ENCODE measurements at regions not wholly inside any gene's neighbourhood (a gene's known extent, or its start where the extent isn't known, plus 50 kb on each side); places are given as distances from the start of the nearest gene placed in this dataset.

DNA sequence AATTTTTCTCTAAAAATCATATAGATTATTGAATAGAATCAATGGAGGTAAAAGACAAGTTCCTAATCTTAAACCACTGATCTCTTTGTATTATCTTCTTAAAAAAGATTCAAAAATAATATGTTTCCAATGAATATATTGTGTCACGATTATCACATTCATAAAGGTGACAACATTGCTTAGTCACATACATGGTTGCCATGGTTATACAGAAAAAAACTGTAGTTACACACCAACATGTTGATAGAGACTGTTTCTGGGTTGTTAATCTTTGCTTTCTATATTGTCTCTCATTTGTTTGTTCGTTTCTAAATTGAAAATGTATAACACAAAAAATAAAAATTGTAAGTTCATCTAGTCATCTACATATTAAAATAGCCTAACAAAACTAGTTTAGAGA is 376.0 kb upstream of the ALCAM start:
- no peak for DNase-seq

DNA sequence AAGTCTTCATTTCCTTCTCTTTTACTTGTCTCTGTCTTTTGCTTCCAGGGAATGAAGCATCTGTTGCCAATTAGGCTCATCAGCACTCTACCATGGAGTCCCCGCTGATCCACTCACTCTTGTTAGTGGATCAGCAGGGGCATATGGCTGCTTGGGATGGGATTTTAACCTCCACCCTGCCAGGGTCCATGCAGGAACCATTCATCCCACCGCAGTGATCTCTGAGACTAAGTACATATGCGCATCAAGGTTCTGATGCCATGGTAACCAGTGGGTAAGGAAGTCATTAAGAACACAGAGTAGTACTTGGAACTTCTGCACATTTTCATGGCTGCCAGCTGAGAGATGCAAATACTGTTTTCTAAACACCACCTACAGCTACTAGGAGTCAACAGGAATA is 374.0 kb upstream of the ALCAM start:
- no peak for DNase-seq

DNA sequence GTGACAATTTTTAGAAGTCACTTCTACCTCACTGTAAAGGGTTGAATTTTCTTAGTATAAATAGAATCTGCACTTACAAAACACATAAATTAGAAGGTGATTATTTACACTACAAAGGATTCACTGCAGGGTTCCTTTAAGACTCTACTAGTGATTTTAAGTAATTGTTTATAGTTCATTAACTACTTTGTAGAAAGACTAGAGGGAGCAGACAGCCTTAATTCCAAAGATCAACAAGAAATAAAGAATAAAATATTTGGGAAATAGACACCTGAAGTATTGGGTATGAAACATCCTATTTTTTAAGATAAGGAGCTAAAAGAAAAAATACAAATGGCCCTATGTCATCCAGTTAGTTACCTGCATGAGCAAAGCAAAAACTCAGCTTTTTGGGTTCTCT is 360.5 kb upstream of the ALCAM start:
- no peak for DNase-seq

DNA sequence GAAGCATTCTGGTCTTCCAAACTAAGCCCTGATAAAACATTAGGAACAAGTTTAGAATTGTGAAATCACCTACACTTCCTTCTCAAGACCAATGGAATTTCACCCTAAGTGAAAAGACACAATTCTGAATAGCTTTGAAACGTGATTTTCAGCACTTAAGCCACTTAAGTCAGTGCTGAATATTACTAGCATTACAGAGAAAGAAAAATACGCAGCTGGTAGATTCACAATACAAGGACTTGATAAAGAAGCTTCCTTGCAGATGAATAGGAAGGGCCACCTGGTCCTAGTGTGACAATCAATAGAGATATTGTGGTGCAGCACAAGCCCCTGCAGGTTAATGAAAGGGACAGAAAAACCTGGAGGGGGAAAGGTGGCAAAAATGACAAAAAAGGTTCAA is 353.1 kb upstream of the ALCAM start:
- DNase-seq: no peak

DNA sequence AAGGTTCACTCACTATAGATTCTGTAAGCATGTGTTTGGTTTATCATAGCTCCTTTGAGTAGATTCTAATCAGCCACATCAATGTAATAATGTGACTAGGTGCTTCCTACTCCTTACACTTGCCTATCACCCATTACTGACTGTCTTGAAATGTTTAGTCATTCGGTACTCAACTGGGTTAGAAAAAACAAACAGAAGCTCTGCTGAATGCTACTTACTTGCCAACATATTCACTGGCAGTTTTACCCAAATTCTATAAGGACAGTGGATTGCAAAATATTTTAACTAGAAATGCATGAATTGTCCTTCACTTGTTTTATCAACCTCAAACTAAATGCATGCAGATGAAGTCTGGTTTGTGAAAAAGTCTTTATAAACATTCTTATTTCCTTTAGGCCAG is 352.1 kb upstream of the ALCAM start:
- DNase-seq: no peak

DNA sequence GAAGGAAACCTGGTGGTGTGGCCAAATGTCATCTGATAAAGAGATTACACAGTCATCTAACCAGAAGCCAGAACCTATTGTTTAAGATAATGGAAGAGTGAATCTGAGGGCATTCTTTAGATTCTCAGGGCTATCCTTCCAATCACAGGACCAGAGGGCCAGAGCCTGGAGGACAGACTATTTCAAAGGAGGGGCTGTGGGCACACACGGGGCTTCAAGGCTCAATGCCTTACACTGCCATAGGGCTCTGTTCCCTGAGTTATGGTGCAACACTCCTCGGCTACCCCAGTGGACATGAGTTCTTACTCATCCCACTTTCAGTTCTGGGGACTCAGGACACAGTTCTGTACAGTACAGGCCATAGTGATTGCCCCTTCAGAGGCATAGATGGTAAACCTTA is 343.9 kb upstream of the ALCAM start:
- DNase-seq: no peak

DNA sequence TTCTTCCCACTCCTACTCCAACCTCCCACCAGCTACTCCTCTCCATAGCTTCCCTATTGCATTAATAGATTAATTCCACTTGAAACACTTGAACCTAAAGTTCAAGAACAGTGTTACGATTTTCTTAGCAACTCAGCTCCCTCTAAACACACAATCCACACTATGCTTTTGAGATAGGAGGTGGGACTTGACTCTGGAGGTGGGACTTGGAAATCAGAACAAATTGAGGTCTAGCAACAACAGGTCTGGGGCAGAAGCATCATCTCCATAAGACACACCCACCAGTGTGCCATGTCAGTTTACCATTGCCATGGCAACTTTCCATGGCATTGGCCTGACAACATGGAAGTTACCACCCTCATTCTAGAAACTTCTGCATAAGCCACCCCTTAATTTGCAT is 336.5 kb upstream of the ALCAM start:
- DNase-seq: no peak

DNA sequence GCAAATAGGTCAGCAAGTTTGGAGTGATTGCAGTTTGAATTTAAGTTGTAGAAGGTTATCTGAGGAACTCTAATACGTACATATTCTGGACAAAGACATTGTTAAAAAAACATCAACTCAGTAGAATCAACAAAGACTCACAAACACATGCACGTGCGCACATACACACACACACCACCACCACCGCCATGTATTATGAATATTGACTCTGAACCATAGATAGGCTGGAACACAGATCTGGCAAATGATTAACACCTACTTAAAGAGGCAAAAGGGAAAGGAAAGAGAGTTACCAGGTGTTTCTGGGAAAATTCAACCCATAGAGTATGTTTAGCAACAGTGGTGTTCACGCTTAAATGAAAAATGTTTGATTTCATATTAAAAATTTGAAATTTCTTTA is 334.2 kb upstream of the ALCAM start:
- no peak for DNase-seq

DNA sequence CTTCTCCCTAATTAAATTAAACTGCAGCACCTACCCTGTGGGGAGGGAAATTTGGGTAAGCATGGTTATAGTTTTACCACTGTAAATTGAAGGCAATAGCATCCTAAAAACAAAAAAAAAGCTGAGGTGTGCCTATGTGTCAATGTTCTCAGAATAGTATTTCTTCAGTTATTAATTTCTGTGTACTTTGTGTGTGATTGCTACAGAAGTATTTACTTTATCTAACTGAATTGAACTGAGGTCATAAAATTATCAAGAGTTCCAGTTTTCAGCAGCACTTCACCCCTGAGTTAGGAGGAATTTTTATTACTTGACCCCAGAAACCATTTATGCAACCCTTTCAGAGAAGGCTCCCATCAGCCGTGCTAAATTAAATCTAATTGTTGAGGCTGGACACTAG is 333.6 kb upstream of the ALCAM start:
- DNase-seq: no peak

DNA sequence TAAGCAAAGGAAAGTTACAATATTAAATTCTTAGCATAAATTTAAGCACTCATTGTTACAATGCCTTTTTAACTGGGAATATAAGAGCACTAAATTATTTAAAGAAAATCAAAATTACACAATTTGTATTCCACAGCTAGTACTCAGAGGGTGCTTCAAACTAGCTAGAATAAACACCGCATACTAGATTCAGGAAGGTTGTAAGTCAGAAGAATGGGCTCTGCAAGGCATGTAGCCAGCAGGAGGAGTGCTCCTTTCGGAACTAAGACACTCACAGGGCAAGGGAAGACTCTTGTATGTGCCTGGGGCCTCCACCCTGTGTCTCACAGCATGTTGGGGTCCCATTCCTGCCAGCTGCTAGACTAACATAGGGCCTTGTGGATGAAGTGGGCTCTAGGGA is 327.7 kb upstream of the ALCAM start:
- DNase-seq: no peak

DNA sequence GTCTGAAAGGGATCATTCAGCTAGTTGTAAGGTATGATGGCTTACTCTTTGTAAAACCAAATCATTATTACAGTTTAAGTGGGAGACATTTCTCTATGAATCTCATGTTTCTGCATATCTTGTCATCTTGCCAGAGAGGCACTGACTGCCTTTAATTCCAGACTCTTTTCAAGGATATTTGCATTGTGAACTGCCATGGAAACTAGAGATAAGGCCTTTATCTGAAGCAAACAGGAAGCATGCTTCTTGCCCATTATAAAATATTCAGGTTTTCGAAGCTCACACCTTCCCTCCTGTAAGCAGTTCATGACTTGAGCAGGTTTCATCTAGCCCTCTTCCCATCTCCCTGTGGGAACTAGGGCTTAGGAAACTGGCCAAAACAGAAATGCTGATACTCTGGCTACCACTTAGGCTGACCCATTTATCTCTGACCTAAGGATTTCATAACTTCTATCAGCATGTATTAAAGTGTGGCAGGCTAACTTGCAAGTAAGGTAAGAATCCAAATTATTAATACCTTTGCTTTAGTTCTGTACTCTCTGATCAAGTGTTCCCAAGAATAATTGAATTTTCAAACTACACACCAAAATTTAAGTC is 326.6 kb upstream of the ALCAM start:
- no peak for DNase-seq

DNA sequence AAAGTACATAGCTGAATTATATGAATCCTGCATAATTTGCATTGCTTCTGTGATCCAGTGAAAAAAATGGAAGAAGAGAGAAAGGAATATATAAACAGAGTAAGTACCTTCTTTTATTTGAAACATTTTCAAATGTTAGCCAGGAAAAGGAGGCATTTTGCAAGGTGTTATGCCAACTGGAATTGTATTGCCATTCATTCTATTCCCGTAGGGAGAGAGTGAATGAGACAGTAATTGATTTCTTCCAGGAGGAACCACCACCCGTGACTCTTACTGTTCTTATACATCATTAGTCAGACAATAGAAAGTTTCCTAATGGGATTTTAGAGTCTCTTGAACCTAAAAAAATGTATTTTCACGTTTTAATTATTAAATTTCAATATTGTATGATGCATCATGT is 324.1 kb upstream of the ALCAM start:
- no peak for DNase-seq

DNA sequence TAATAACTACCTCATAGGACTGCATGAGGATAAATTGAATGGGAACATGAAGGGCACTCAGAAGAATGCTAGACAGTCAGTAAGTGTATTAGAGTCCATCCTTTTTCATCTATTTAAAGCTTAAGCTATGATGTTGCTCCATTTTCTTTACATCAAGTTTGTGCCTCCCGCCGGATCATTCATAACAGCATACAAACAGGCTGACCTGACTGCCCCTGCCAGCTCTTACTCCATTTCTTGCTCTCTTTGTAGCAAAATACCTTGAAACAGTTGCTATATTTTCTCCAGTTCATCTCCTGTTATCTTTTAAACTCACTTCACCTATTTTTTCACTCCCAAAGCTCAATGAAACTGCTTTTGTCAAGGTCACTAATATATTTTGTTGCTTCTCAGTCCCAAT is 315.6 kb upstream of the ALCAM start:
- no peak for DNase-seq

DNA sequence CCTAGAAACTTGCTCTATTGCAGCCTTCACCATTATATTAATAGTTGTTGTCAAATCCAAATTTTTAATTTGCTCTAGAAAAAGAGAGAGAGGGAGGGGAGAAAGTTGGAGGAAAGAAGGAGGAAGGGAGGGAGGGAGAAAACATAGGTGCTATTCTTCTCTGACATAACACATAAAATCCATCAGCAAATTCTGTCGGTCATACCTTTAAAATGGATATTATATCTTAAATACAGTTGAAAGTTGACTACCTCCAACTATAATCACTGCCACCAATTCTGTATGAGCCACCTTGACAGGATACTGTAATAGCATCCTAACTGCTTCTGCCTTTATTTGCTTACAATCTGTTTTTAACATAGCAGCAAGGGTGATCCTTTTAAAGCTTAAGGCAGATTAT is 314.7 kb upstream of the ALCAM start:
- DNase-seq: no peak

DNA sequence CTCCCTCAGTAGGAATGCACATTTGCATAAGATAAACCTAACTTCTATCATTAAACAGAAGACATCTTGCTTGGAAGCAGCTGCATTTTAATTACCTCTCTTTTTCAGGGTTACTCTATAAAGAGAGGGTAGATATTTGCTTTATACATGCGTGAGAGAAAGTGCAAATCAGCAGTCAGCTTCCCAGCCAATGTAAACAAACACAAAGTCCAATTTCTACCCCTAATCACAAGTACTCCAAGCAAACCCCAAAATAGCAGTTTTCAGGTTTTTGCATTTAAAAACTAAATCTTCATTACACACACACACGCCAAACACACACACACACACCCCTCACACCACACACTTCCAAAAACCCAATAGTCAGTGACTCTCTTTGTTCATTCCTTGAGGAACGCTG is 303.9 kb upstream of the ALCAM start:
- DNase-seq: no peak

DNA sequence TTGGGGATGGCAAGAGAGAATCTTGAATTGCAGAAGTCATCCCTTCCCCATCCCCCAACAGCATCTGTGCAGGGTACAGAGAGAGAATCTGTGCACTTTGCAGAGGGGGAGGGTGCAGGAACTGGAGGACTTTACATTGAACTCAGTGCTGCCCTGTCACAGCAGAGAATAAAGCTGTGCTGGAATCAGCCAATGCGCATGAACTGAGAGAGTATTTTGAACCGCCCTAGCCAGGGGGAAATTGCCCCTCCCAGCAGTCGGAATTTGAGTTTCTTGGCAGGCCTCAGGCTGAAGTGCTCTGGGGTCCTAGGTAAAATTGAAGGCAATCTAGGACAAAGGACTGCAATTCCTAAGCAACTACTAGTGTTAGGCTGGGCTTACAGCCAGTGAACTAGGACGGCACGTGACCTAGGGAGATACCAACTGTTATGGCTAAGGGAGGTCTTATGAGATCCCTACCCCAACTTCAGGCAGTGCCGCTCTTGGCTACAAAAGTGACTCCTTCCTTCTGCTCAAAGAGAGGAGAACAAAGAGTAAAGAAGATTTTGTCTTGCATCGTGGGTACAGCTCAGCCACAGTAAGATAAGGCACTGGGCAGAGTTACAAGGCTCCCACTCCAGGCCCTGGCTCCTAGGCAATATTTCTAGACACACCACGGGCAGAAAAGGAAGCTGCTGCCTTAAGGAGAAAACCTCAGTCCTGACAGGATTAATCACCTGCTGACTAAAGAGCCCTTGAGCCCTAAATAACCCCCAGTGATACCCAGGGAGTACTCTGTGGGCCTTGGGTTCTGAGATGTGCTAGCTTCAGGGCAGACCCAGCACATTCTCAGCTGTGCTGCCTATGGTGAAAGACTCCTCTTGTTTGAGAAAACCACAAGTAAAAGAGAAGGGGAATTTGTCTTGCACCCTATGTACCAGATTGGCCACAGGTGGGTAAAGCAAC is 300.5 kb upstream of the ALCAM start:
- no peak for DNase-seq

DNA sequence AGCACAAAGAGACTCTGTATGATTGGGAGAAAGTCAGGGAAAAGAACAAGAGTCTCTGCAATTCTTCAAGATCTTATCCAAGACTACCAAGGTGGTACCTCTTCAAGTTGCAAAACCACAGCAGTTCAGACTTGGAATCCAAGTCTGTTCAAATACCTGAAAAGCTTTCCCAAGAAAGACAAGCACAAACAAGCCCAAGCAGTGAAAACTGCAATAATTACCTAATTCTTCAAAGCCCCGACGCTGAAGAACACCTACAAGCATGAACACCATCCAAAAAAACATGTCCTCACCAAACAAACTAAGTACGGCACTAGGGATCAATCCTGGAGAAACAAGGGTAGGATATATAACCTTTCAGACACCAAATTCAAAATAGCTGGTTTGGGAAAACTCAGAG is 299.3 kb upstream of the ALCAM start:
- no peak for DNase-seq

DNA sequence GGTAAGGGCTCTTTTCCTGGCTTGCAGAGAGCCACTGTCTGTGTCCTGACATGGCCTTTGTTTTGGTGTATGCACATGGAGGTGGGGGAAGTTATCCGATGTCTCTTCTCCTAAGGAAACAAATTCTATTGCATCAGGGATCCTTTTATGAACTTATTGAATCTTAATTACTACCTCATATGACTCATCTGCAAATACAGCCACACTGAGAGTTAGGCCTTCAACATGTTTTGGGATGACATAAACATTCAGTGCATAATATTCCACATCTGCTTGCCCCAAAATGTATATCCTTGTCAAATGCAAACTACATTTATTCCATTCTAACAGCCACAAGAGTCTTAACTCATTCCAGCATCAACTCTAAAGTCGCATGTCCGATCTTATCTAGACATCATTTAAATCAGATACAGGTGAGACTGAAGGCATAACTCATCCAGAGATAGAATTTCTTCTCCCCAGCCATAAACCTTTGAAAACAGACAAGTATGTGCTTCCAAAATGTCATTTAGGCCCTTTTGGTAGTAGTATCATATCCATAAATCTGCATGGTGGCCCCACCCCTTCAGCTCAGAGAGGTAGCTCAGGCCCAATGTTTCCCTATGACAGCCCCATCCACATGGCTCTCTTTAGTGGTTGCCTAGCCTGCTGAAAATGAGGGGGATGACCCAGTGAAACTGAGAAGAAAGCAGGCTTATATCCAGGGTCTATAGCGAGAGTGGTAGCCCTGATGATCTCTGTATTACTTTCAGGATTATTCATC is 289.5 kb upstream of the ALCAM start:
- no peak for DNase-seq

DNA sequence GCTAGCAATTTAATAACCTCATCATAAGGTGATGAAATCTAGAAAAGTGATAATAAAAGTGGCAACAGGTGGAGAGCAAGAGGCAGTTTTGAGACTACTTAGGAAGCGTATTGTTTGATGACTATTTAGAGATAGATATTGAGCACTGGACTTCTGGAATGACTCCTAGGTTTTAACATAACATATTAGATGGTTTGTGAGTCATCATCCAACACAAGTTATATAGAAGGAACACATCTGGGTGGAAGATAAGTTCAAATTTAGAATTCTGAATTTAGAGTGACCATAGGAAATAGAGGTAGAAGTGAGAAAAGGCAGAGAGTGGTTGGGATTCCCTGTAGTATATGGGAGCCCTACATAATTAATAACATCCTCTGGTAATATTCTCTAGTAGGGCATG is 282.8 kb upstream of the ALCAM start:
- DNase-seq: no peak

DNA sequence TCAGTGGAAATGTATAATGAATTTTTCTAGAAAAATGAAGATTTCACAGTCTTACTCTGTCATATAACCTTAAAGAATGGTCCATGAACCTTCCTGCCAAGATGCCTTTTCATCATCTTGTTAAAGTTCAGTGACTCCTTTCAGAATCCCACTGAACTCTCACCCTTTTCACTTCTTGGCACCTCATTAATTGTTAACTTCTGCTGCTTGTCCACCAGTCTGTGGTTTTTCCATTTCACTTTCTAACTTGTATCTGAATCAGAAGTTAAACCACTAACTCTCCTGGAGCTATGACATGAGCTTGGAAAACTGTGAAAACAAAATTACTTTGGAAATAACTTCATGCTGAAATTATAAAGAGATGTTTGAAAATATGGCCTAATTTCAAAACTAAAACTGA is 281.2 kb upstream of the ALCAM start:
- DNase-seq: no peak

DNA sequence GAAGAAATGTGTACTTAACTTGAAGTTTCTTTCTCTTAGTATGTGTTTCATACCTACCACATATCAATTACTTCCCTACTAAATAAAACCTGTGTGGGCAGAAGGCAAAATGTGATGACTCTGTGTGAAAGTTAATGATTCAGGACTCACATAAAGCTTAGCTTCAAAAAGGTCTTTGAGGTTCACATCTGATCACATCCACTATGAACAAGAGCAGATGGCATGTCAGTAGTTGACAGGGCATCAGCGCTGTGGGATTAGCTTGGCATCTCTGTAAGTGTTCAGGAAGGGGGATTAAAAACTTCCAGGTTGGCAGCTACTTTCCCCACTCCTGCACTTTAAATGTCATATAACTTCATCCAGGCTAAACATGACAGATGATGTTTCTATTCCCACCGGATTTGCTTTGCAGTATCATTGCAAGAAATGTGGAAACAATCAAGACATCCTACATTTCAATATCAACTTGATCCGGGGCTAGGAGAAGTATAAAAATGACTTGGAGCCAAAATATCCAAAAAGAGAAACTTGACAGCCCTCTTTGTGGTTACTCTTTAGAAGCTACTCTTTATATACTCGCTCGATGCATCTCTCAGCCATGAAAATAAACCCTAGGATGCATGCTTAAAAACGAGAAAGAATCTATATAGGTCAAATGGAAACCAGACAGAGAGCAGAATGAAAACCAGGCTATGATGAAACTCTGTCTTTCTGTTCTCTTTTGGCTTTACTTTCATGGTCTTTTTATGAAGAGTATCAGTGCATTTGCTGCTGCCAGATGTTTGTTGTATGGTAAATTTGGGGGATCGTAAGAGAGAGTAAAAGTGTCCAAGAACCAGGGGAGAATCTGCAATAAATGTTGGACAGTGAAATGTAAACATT is 273.1 kb upstream of the ALCAM start:
- no peak for DNase-seq

DNA sequence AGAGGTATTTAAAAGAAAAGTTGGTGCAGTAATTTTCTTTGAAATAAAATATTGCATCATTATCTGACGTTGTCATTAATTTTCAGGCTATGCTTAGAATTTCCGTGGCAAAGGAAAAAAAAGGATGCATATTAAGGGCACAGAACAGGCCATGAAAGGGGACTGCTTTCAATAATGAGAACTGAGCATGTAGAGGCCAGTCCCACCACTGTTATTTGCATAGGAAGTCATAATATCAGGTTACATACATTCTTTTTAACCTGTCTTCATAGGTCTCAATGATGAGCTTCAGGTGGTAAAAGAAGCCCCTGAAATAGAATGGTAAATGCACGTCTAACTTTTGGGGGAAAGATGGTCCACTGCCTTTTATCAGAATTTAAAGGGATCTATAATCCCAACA is 272.1 kb upstream of the ALCAM start:
- DNase-seq: no peak

DNA sequence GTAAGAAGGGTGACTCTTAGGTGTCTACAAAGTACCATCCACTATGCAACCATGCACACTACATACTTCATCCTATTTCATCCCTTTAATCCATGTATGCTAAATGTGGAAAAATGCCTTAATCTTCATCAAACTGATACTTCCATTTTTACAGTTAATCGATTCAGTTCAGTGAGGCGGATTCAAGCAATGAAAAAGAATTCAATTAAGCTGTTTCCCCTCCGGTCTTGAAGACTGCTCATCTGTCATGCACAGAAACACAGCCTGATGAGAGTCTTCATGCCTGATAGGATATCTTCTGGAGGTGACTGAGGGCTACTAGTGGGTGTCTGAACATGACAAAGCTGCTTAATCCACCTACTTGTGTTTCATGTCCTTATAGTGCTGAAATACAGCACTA is 270.6 kb upstream of the ALCAM start:
- no peak for DNase-seq
